GM19395 (cell line): ENCODE measurements at regions not wholly inside any gene's neighbourhood (a gene's known extent, or its start where the extent isn't known, plus 50 kb on each side); places are given as distances from the start of the nearest gene placed in this dataset.
"Not testable (repeated sequence)": the region's sequence is repeated elsewhere in the genome, so short reads cannot be mapped to it uniquely, and the experiment has no call there.

Source experiments
- ATAC-seq: cut with Tn5 transposase; IDR thresholded peaks from one replicate; pipeline ENCODE4 v1.9.1; 2021; ENCODE audit warnings: mild to moderate bottlenecking, moderate library complexity; ENCODE audit not compliant: unreplicated experiment

GRCh38 chr2:52629531-52629930 lies 1138.1 kb upstream of the CHAC2 start:
- no peak for ATAC-seq

- no peak for ATAC-seq
Measured at GRCh38 chr2:52622266-52622665, 1145.3 kb upstream of the CHAC2 start.

- ATAC-seq: no peak
Measured at GRCh38 chr2:52613064-52613463, 1154.5 kb upstream of the CHAC2 start.

GRCh38 chr2:52611759-52612158 lies 1155.8 kb upstream of the CHAC2 start:
- no peak for ATAC-seq

- ATAC-seq: no peak
Measured at GRCh38 chr2:52608030-52608429, 1159.6 kb upstream of the CHAC2 start.

GRCh38 chr2:52597346-52597745 lies 1170.3 kb upstream of the CHAC2 start:
- no peak for ATAC-seq

- ATAC-seq: no peak
Measured at GRCh38 chr2:52594026-52594425, 1173.6 kb upstream of the CHAC2 start.

- ATAC-seq: not testable (repeated sequence)
Measured at GRCh38 chr2:52584071-52584470, 1183.5 kb upstream of the CHAC2 start.

GRCh38 chr2:52572469-52572894 lies 1195.1 kb upstream of the CHAC2 start:
- ATAC-seq: no peak

- no peak for ATAC-seq
Measured at GRCh38 chr2:52571380-52572347, 1195.9 kb upstream of the CHAC2 start.

GRCh38 chr2:52570716-52571115 lies 1196.9 kb upstream of the CHAC2 start:
- ATAC-seq: no peak

GRCh38 chr2:52563151-52563550 lies 1204.5 kb upstream of the CHAC2 start:
- no peak for ATAC-seq

- no peak for ATAC-seq
Measured at GRCh38 chr2:52558265-52558664, 1209.3 kb upstream of the CHAC2 start.

- ATAC-seq: no peak
Measured at GRCh38 chr2:52542297-52542696, 1225.3 kb upstream of the CHAC2 start.

- no peak for ATAC-seq
Measured at GRCh38 chr2:52539026-52539970, 1228.3 kb upstream of the CHAC2 start.

GRCh38 chr2:52537588-52537987 lies 1230.0 kb upstream of the CHAC2 start:
- ATAC-seq: no peak

- ATAC-seq: no peak
Measured at GRCh38 chr2:52536929-52537460, 1230.6 kb upstream of the CHAC2 start.

- ATAC-seq: no peak
Measured at GRCh38 chr2:52532956-52533355, 1234.6 kb upstream of the CHAC2 start.

GRCh38 chr2:52526735-52527134 lies 1240.9 kb upstream of the CHAC2 start:
- ATAC-seq: no peak

GRCh38 chr2:52520644-52521043 lies 1247.0 kb upstream of the CHAC2 start:
- no peak for ATAC-seq

GRCh38 chr2:52518678-52519077 lies 1248.9 kb upstream of the CHAC2 start:
- no peak for ATAC-seq
